Mucosa of rectum (tissue), 2 donors: ENCODE measurements at regions not wholly inside any gene's neighbourhood (a gene's known extent, or its start where the extent isn't known, plus 50 kb on each side); places are given as distances from the start of the nearest gene placed in this dataset.

Experiments used
- H3K27ac ChIP-seq, 2 donors: one replicate each; pipeline ENCODE4 v1.7.0; 2013; ENCODE audit warnings: inconsistent platforms in 2 of 2, low read depth in 2 of 2, low read length in 2 of 2
- H3K27me3 ChIP-seq, 2 donors: one replicate each; pipeline ENCODE4 v1.7.0; 2013; ENCODE audit warnings: low read length in 2 of 2; ENCODE audit not compliant: control insufficient read depth in 2 of 2, insufficient read depth in 2 of 2
- H3K36me3 ChIP-seq, 2 donors: one replicate each; pipeline ENCODE4 v1.7.0; 2013; ENCODE audit warnings: low read length in 2 of 2; ENCODE audit not compliant: control insufficient read depth in 2 of 2, insufficient read depth in 2 of 2
- H3K4me1 ChIP-seq, 2 donors: one replicate each; pipeline ENCODE4 v1.7.0; 2013; ENCODE audit warnings: low read length in 2 of 2, mild to moderate bottlenecking in 1 of 2; ENCODE audit not compliant: control insufficient read depth in 2 of 2, insufficient read depth in 2 of 2
- H3K4me3 ChIP-seq, 2 donors: one replicate each; pipeline ENCODE4 v1.7.0; 2013; ENCODE audit warnings: low read length in 2 of 2
- H3K9ac ChIP-seq, 2 donors: one replicate each; pipeline ENCODE4 v1.7.0; 2013; ENCODE audit warnings: low read length in 2 of 2, low read depth in 1 of 2, mild to moderate bottlenecking in 1 of 2
- H3K9me3 ChIP-seq, 2 donors: one replicate each; pipeline ENCODE4 v1.7.0; 2013; ENCODE audit warnings: low read length in 2 of 2; ENCODE audit not compliant: control insufficient read depth in 2 of 2
- donor health status: healthy.
- donor health status: Normal muscosa, but diverticular disease.

GRCh38 chr21:15250384-15250783 is 185.6 kb upstream of the NRIP1 start:
- Histone ChIP-seq H3K27ac (no peak overlapping the region), H3K4me3 (no peak overlapping the region), H3K9me3 (no peaks in the 10 kb centered on the region), H3K4me1 (no peaks in the 10 kb centered on the region), H3K9ac (no peak overlapping the region), H3K36me3 (no peaks in the 10 kb centered on the region), H3K27me3 (no peaks in the 10 kb centered on the region)

DNA sequence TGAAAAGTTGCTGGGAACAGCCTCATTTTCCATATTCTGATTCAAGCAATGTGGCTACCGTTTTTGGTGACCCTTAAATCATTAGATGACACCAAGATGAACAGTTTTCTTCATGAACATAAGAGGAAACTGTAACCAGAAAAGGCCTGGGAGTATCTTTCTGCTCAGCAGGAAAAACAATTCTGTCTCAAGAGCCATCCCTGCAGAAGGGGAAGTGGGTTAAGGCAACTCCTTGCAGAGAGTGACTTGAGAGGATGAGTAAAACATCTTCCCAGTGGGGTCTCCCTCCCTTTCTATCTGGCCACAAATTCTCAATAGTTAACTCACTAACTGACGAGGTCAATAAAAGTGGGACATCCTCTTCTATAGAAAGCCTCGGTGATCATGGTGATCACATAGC is 187.6 kb upstream of the NRIP1 start:
- H3K36me3 ChIP-seq = no peaks in the 10 kb centered on the region
- H3K4me3 ChIP-seq = no peak overlapping the region
- no peak overlapping the region for H3K27ac ChIP-seq
- no peaks in the 10 kb centered on the region for H3K4me1 ChIP-seq
- H3K9me3 ChIP-seq = no peaks in the 10 kb centered on the region
- no peak overlapping the region for H3K9ac ChIP-seq
- no peaks in the 10 kb centered on the region for H3K27me3 ChIP-seq

DNA sequence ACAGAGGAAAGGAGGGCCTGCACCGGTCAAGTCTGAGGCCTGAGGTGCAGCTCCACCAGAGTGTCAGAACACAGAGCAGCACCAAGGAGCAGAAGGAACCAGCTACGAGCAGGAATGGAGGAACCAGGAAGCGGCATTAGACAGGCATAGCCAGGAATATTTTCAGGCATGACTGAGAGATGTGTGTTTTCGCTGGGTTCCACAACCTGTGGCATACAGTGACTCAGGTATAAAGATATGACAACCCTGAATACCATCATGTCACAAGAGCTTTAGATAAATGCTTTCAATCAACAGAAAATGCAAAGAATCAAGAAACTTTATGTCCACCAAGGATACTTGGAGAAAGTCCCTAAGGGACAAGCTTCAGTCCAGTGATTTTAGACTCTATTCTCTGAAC is 189.3 kb upstream of the NRIP1 start:
- Histone ChIP-seq H3K9ac (no peak overlapping the region), H3K27me3 (no peaks in the 10 kb centered on the region), H3K4me3 (no peak overlapping the region), H3K9me3 (no peaks in the 10 kb centered on the region), H3K36me3 (no peaks in the 10 kb centered on the region), H3K27ac (no peak overlapping the region), H3K4me1 (no peaks in the 10 kb centered on the region)

DNA sequence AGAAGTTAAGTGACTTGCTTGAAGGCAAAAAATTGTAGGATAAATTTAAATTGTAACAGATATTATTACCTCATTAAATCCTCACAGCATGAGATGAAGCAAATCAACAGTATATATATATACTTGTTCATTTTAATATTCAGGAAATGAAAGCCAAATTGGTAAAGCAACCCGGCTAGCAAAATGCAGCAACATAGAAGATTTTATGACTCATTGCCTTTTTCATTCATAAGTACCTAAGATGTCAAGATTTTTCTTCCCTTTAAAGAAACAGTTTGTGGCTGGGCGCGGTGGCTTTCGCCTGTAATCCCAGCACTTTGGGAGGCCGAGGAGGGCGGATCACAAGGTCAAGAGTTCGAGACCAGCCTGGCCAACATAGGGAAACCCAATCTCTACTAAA is 190.5 kb upstream of the NRIP1 start:
- no peak overlapping the region for H3K27ac ChIP-seq
- no peaks in the 10 kb centered on the region for H3K36me3 ChIP-seq
- no peaks in the 10 kb centered on the region for H3K27me3 ChIP-seq
- H3K9ac ChIP-seq = no peak overlapping the region
- H3K4me3 ChIP-seq = no peak overlapping the region
- no peaks in the 10 kb centered on the region for H3K9me3 ChIP-seq
- H3K4me1 ChIP-seq = no peaks in the 10 kb centered on the region

GRCh38 chr21:15255763-15256162 is 191.0 kb upstream of the NRIP1 start:
- no peaks in the 10 kb centered on the region for H3K9me3 ChIP-seq
- no peak overlapping the region for H3K4me3 ChIP-seq
- no peaks in the 10 kb centered on the region for H3K27me3 ChIP-seq
- no peak overlapping the region for H3K9ac ChIP-seq
- no peaks in the 10 kb centered on the region for H3K4me1 ChIP-seq
- H3K27ac ChIP-seq = no peak overlapping the region
- H3K36me3 ChIP-seq = no peaks in the 10 kb centered on the region

GRCh38 chr21:15256996-15257395 is 192.2 kb upstream of the NRIP1 start:
- no peaks in the 10 kb centered on the region for H3K27me3 ChIP-seq
- H3K9ac ChIP-seq = no peak overlapping the region
- H3K36me3 ChIP-seq = no peaks in the 10 kb centered on the region
- no peaks in the 10 kb centered on the region for H3K9me3 ChIP-seq
- no peak overlapping the region for H3K27ac ChIP-seq
- H3K4me1 ChIP-seq = no peaks in the 10 kb centered on the region
- H3K4me3 ChIP-seq = no peak overlapping the region

DNA sequence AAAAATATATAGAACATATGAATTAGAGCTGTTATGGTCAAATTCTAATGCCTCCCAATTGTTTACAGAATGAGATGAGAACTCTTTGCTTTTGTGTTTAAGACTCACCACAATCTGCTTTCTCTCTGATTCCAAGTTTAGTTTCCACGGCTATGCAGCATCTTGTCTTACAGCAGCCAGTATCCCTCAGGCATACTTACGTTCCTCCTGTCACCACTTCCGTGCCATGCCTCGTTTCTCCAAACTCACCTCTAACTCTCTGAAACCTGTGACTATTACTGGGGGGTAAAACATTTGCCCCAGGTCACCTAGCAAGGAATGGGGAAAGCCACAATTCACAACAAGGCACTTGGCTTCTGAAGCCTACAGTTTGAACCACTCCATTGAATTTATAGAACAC is 192.8 kb upstream of the NRIP1 start:
- no peak overlapping the region for H3K27ac ChIP-seq
- H3K27me3 ChIP-seq = no peaks in the 10 kb centered on the region
- no peak overlapping the region for H3K9ac ChIP-seq
- H3K9me3 ChIP-seq = no peaks in the 10 kb centered on the region
- no peak overlapping the region for H3K4me3 ChIP-seq
- no peaks in the 10 kb centered on the region for H3K4me1 ChIP-seq
- H3K36me3 ChIP-seq = no peaks in the 10 kb centered on the region

DNA sequence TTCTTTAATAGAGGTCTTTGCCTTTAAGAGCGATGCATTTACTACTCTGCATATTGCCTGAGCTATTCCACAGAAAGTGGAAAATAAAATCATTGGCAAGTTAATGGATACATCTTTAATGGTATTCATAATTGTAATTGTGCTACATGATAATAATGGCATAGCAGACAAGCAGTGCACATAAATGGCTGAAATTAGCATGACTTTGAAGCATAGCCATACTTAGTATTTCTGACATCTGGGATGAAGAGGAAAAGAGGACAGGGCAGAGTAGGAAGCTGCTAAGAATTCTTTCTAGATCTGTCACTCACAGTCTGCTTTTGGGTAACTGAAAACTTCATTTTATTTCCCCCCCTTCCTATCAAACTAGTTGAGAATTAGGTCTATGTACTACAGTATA is 195.0 kb upstream of the NRIP1 start:
- H3K27me3 ChIP-seq = no peaks in the 10 kb centered on the region
- no peak overlapping the region for H3K4me3 ChIP-seq
- no peaks in the 10 kb centered on the region for H3K9me3 ChIP-seq
- no peak overlapping the region for H3K9ac ChIP-seq
- no peaks in the 10 kb centered on the region for H3K4me1 ChIP-seq
- no peak overlapping the region for H3K27ac ChIP-seq
- H3K36me3 ChIP-seq = no peaks in the 10 kb centered on the region

DNA sequence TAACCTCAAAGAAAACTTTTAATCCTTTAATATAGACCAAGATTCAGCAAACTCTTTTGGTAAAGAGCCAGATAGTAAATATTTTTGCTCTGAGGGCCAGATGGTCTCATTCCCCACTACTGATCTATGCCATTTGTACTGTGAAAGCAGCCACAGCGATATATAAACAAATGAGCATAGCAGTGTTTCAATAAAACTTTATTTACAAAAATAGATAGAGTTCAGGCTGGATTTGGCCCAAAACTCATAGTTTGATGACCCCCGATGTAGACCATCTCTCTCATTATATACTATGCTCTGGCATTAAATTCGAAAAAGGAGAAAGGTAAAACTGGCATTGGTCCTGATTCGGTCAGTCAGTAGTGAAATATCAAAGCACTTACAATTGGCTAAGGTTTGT is 195.8 kb upstream of the NRIP1 start:
- Histone ChIP-seq H3K4me1 (no peaks in the 10 kb centered on the region), H3K36me3 (no peaks in the 10 kb centered on the region), H3K9ac (no peak overlapping the region), H3K27ac (no peak overlapping the region), H3K4me3 (no peak overlapping the region), H3K9me3 (no peaks in the 10 kb centered on the region), H3K27me3 (no peaks in the 10 kb centered on the region)

- H3K4me1 ChIP-seq = no peaks in the 10 kb centered on the region
- H3K9ac ChIP-seq = no peak overlapping the region
- H3K27ac ChIP-seq = no peak overlapping the region
- no peaks in the 10 kb centered on the region for H3K36me3 ChIP-seq
- no peaks in the 10 kb centered on the region for H3K9me3 ChIP-seq
- H3K27me3 ChIP-seq = no peaks in the 10 kb centered on the region
- H3K4me3 ChIP-seq = no peak overlapping the region
These were observed 199.4 kb upstream of the NRIP1 start for GRCh38 chr21:15264084-15264665.

DNA sequence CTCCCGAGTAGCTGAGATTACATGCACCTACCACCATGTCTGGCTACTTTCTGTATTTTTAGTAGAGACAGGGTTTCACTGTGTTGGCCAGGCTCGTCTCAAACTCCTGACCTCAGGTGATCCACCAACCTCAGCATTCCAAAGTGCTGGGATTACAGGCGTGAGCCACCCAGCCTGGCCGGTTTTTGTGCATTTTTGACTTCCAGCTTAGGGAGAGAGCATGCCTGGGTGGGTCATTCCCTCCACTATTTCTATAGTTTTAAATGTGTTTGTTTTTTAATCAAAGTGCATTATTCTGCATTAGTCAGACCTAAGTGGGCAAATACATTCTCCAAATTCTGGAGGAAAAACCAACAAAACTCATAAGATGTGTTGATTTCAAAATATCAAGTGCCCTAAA is 207.4 kb upstream of the NRIP1 start:
- H3K4me1 ChIP-seq = no peaks in the 10 kb centered on the region
- no peak overlapping the region for H3K27ac ChIP-seq
- H3K27me3 ChIP-seq = no peaks in the 10 kb centered on the region
- H3K4me3 ChIP-seq = no peak overlapping the region
- no peak overlapping the region for H3K9ac ChIP-seq
- H3K9me3 ChIP-seq = no peaks in the 10 kb centered on the region
- no peaks in the 10 kb centered on the region for H3K36me3 ChIP-seq
